ENCODE measurements at regions not wholly inside any gene's neighbourhood (a gene's known extent, or its start where the extent isn't known, plus 50 kb on each side); places are given as distances from the start of the nearest gene placed in this dataset.

DNA sequence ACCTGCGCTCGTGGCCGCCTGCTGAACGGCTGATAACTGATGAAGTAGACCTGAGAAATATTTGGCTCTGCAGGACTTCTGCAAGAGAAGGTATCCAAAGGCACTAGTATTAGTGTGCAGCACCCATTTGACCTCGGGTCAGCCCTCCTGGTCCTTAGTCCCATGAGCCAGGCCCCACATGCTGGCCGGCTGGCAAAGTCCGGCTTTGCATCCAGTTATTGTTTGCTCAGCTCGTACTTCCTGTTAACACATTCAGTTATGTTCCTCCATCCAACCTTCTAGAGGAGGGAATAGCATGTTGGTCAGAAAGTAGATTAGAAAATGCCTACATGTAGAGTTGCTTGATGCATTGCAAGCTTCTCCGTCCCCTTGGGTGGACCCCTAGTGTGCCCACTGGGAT, 385.7 kb upstream of the RGMA start:
- DNase-seq, result no peak

DNA sequence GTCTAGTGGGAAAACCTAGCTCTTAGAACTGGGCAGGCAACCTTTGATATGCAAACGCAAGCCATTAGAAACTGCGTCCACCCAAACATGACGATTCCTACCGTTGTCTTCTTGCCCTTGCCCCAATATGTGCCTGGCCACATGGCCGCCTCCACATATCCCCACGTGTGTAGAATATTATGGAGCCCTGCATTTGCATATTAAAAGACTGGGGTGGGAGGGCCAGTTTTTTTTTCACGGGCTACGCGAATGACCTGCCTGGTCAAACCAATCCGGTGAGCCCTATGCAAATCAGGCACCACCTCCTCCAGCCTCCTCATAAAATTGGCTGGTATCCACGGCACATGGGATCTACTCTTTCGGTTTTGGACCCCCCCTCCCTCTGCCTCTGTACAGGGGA, 381.0 kb upstream of the RGMA start:
- DNase-seq, result no peak

GRCh38 chr15:93467337-93467736, 378.3 kb upstream of the RGMA start:
- DNase-seq, result peak; percentile 54

DNA sequence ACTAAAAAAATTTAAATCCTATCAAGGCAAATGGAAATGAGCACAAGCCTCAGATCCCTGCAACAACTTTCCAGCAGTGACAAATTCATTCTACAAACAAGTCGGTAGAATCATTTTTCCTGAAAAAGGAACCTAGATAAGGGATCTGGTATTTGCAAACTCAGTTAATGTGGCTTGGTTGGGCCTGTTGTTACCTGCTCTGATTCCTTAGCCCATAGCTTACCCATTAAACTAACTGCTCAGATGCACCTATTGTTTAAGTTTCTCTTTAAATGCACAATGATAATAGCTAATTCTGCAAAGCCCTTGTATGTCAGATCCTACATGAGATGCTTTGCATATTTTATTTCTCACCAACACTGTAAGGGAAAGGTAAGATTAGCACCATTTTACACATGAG, 377.4 kb upstream of the RGMA start:
- DNase-seq, result no peak

- DNase-seq, result no peak
Observed at GRCh38 chr15:93462690-93463089, 373.7 kb upstream of the RGMA start.

- DNase-seq, result no peak
Observed at GRCh38 chr15:93460717-93461116, 371.7 kb upstream of the RGMA start.

DNA sequence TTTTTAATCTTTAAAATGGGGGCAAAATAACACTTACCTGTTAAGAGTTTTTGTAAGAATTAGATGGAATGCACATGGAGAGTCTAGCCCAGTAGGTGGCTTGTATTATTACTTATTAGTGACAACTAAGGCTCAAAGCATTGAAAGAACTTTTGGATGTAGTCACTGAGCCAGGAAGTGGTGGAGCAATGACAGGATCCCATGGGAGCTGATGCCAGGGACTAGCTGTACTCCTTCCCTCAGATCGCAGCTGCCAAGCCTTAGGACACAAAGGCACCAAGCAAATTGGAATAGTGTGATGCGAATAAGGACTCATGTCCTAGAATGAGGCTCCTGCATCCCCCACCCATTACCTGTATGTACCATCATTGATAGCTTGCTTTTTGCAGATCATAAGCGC, 370.4 kb upstream of the RGMA start:
- DNase-seq, result no peak

DNA sequence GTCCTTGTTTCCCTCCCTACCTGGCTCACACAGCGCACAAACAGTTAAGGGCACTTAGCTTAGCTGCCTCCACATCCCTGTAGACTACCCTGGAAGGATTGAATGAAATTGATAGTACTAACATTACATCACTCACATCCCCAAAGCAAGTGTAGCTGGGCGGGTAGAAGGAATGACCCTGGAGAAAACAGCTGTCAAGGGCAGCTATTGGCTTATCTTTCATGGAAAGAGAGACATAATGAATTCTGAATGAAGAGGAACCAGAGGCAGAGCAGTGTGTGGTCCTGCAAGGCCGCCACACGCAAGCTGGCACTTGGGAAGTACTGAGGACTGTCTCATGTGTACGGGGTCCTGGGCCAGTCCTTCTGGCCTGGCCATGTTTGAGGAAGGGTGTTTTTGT, 369.6 kb upstream of the RGMA start:
- no peak for DNase-seq

- no peak for DNase-seq
Observed at GRCh38 chr15:93454788-93455187, 365.8 kb upstream of the RGMA start.

GRCh38 chr15:93452537-93453211, 363.7 kb upstream of the RGMA start:
- no peak for DNase-seq

GRCh38 chr15:93451822-93452221, 362.8 kb upstream of the RGMA start:
- DNase-seq, result no peak

DNA sequence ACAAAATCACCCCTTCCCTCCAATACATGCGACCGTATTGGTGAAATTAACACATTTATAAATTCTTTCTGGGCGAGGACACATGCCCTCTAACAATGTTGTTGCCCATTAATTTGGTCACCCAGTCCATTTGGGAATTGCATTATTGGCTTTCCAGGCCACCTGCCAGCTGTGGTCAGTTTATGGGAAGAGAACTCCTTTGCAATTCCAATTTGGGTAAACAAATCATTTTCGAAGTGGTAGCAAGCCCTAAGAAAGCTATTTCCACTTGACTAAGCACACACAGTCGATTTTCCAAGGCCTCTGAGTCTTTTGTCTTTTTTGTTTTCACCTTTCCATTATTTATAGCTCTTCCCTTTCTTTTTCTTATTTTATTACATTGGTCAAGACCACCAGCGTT, 362.3 kb upstream of the RGMA start:
- no peak for DNase-seq

DNA sequence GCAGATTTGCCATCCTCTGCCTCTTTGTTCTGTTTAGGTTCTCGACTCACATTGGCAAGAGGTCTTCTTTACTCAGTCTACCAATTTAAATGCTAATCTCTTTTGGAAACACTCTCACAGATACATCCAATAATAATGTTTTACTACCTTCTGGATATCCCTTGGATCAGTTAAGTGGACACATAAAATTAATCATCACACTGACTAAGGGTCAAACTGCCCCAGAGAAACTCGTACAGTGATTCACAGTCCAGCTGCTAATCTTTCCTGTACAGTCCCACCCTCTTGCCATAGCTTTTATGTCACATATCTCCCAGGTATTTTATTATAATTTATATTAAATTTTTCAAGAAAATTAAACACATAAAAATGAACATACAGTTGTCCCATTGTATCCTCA, 360.8 kb upstream of the RGMA start:
- DNase-seq, result no peak

- no peak for DNase-seq
Observed at GRCh38 chr15:93438310-93438709, 349.3 kb upstream of the RGMA start.

GRCh38 chr15:93432474-93432873, 343.5 kb upstream of the RGMA start:
- DNase-seq, result no peak

GRCh38 chr15:93428807-93429351, 339.9 kb upstream of the RGMA start:
- DNase-seq, result no peak

GRCh38 chr15:93428150-93428549, 339.1 kb upstream of the RGMA start:
- DNase-seq, result no peak

DNA sequence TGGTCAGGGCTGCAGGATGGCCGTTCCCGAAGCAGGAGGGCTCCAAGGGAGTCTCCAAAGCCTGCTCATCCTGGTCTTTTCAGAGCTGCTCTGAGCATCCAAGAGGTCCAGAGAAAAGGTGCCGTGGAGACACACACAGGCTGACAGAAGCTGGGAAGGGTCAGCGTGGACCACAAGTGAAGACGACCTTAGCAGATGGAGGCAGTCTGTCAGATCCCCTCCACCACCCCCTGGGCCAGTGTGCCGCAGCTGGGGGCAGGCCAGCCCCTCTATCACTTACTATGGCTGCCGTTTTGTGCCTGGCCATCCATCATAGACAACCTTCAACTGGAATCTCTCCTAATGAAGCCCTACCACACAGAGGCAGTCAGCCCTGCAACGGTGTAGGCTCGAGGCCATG, 335.1 kb upstream of the RGMA start:
- no peak for DNase-seq

GRCh38 chr15:93422476-93422875, 333.5 kb upstream of the RGMA start:
- DNase-seq, result no peak

GRCh38 chr15:93420477-93420876, 331.5 kb upstream of the RGMA start:
- no peak for DNase-seq

DNA sequence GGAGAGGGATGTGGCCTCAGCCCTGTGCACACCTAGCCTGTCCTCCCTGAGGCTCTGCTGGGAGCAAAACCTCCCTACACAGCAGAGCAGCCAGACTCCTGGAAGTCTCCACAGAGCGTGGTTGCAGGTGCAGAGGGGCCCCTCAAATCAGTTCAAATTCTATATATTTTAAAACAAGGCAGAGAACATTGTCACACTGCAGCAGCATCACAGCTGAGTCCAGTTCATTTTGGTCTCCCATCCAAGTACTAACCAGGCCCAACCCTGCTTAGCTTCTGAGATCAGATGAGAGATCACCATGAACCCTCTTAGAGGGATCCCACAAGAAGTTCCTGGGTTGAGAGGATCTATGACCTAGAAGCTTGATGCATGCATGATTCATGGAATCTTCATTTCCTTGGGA, 331.0 kb upstream of the RGMA start:
- no peak for DNase-seq

- no peak for DNase-seq
Observed at GRCh38 chr15:93418566-93418965, 329.6 kb upstream of the RGMA start.

- DNase-seq, result no peak
Observed at GRCh38 chr15:93417631-93418030, 328.6 kb upstream of the RGMA start.

DNA sequence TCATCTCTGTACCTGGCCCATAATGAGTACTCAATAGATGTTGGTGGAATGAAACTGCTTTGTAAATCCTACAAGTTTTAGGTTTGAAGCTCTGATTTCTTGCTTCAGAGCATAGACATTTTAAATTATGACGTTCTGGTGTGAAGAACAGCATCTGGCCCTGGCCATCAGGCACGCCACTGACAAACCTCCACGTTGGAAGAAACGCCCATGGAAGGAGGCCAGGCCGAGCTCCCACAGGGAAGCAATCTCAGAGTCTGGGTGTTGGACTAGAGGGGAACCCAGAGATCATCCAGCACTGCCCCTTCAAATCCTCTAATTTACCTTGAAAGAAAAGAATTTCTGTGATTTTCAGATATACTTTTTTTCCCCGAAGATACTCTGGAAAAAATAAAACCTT, 328.1 kb upstream of the RGMA start:
- DNase-seq, result no peak

GRCh38 chr15:93415576-93415975, 326.6 kb upstream of the RGMA start:
- DNase-seq, result no peak

All from right forelimb (tissue), 1 donor.